ENCODE measurements at regions not wholly inside any gene's neighbourhood (a gene's known extent, or its start where the extent isn't known, plus 50 kb on each side); places are given as distances from the start of the nearest gene placed in this dataset.

GRCh38 chr2:223652122-223652521 lies 50.0 kb upstream of the SCG2 start:
- no peak for TF ChIP-seq POLR2AphosphoS5 (IDR thresholded peaks at IDR 0.05)
- TF ChIP-seq POLR2A (IDR thresholded peaks at IDR 0.05) = no peak
- no peak for TF ChIP-seq CTCF (IDR thresholded peaks at IDR 0.05)
- DNase-seq (ENCODE audit: low spot score) = no peak
- intact Hi-C loops (cut with DNase I) = no loop called here
- Histone ChIP-seq H3K4me1 (replicated peaks) (no peaks in the 10 kb centered on the region), H3K36me3 (no peaks in the 10 kb centered on the region), H3K27ac (no peak overlapping the region), H3K4me3 (no peak overlapping the region), H3K27me3 (replicated peaks; ENCODE audit: insufficient read depth) (no peaks in the 10 kb centered on the region), H3K9me3 (no peaks in the 10 kb centered on the region)
- WGBS = 96% methylated on average over 1 of the region's 1 CpG
